AG09309 (cell line): ENCODE measurements at regions not wholly inside any gene's neighbourhood (a gene's known extent, or its start where the extent isn't known, plus 50 kb on each side); places are given as distances from the start of the nearest gene placed in this dataset.

Experiments used
- DNase-seq: peaks from one replicate; pipeline ENCODE4 v3.0.0-alpha.2; 2010; ENCODE audit warnings: low read depth
- H3K4me3 ChIP-seq: 2 replicates; pipeline ENCODE4 v1.5.1; 2011; ENCODE audit warnings: mild to moderate bottlenecking, low read depth, low read length, moderate library complexity; ENCODE audit not compliant: control insufficient read depth
- CTCF ChIP-seq: IDR thresholded peaks from 2 replicates; pipeline ENCODE4 v1.5.1; 2011; ENCODE audit warnings: mild to moderate bottlenecking, low read depth, low read length, inconsistent platforms; ENCODE audit not compliant: insufficient read depth, control insufficient read depth; ENCODE audit errors: missing control alignments

- TF ChIP-seq CTCF: no peak
- no peak overlapping the region for H3K4me3 ChIP-seq
- DNase-seq: no peak
Measured at GRCh38 chr1:59139396-59139795, 157.5 kb upstream of the FGGY start.

GRCh38 chr1:59141267-59141863, 155.5 kb upstream of the FGGY start:
- H3K4me3 ChIP-seq: no peak overlapping the region
- no peak for TF ChIP-seq CTCF
- DNase-seq: no peak

GRCh38 chr1:59142311-59143132, 154.4 kb upstream of the FGGY start:
- no peak for TF ChIP-seq CTCF
- H3K4me3 ChIP-seq: no peak overlapping the region
- DNase-seq: no peak

GRCh38 chr1:59143133-59143487, 153.8 kb upstream of the FGGY start:
- peak; percentile 87 for DNase-seq
- no peak overlapping the region for H3K4me3 ChIP-seq
- TF ChIP-seq CTCF: no peak

- DNase-seq: no peak
- no peak for TF ChIP-seq CTCF
- no peak overlapping the region for H3K4me3 ChIP-seq
Measured at GRCh38 chr1:59143811-59144210, 153.1 kb upstream of the FGGY start.

GRCh38 chr1:59144959-59145358, 151.9 kb upstream of the FGGY start:
- H3K4me3 ChIP-seq: no peak overlapping the region
- no peak for TF ChIP-seq CTCF
- DNase-seq: no peak
